ENCODE measurements at regions not wholly inside any gene's neighbourhood (a gene's known extent, or its start where the extent isn't known, plus 50 kb on each side); places are given as distances from the start of the nearest gene placed in this dataset.

DNA sequence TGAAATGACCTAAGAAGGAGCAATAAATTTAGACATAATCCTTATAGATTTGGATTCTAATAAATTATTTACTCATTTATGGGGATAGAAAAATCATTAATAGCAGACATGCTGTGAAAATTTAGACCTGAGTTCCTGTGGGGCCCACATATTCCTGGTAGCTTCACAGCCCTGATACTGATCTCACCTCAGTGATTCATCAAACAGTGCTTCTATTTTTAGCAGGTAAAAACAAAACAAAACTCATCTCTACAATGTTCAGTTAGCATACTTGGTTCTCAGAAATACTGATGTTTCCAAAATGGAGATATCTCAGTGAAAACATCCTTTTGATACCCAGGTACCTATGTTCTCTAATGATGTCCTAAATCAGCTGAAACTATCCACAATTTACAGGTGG, 841.1 kb upstream of the SORCS1 start:
- no peak overlapping the region for H3K4me3 ChIP-seq (replicated peaks; ENCODE audit: low read depth, low read length)
- no peak for TF ChIP-seq CTCF (IDR thresholded peaks at IDR 0.05; ENCODE audit: insufficient read depth, low read length, poor library complexity, severe bottlenecking)
- H3K27me3 ChIP-seq (replicated peaks; ENCODE audit: control insufficient read depth, insufficient read depth, low read length), result no peaks in the 10 kb centered on the region
- DNase-seq (ENCODE audit: extremely low read depth, insufficient read length), result no peak
- H3K36me3 ChIP-seq (ENCODE audit: control insufficient read depth, insufficient read depth, low read length), result no peaks in the 10 kb centered on the region

DNA sequence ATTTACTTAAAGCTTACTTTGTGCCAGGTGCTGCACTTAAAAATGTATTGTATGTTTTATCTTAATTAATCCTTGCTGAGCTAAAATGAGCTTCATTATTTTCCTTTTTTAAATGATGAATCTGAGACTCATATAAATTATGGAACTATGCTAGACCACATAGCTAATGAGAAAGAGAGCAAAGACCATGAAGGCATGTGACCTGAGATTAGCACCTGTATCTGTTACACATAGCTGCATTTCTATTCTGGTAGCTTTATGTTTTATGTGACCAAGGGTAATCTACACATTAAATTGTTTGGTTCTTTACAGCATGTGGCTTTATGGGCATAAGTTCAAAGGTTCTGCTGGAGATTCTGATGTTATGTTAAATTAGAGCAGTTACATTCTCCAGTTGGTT, 839.1 kb upstream of the SORCS1 start:
- no peaks in the 10 kb centered on the region for H3K36me3 ChIP-seq (ENCODE audit: control insufficient read depth, insufficient read depth, low read length)
- no peak for DNase-seq (ENCODE audit: extremely low read depth, insufficient read length)
- TF ChIP-seq CTCF (IDR thresholded peaks at IDR 0.05; ENCODE audit: insufficient read depth, low read length, poor library complexity, severe bottlenecking), result no peak
- H3K27me3 ChIP-seq (replicated peaks; ENCODE audit: control insufficient read depth, insufficient read depth, low read length), result no peaks in the 10 kb centered on the region
- H3K4me3 ChIP-seq (replicated peaks; ENCODE audit: low read depth, low read length), result no peak overlapping the region

DNA sequence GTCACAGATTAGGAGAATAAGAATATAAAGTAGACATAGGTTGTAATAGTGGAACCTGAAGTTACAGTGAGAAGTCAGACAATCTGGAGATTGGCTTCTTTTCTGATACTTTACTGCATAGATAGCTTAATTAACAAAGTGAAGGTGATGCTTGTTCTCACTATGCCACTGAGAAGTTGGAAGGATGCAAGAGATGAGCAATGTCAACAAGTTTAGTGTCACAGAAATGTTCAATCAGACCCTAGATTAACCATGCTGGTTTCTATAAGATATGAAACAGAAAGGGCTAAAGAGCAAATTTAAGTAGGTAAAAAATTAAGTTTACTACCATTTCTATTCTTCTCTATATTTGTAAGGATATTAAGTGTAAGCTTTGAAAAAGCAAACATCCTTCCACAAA, 838.6 kb upstream of the SORCS1 start:
- Histone ChIP-seq H3K27me3 (replicated peaks; ENCODE audit: control insufficient read depth, insufficient read depth, low read length) (no peaks in the 10 kb centered on the region), H3K36me3 (ENCODE audit: control insufficient read depth, insufficient read depth, low read length) (no peaks in the 10 kb centered on the region), H3K4me3 (replicated peaks; ENCODE audit: low read depth, low read length) (no peak overlapping the region)
- DNase-seq (ENCODE audit: extremely low read depth, insufficient read length), result no peak
- TF ChIP-seq CTCF (IDR thresholded peaks at IDR 0.05; ENCODE audit: insufficient read depth, low read length, poor library complexity, severe bottlenecking), result no peak

GRCh38 chr10:108000365-108000764, 835.9 kb upstream of the SORCS1 start:
- H3K27me3 ChIP-seq (replicated peaks; ENCODE audit: control insufficient read depth, insufficient read depth, low read length), result no peaks in the 10 kb centered on the region
- TF ChIP-seq CTCF (IDR thresholded peaks at IDR 0.05; ENCODE audit: insufficient read depth, low read length, poor library complexity, severe bottlenecking), result no peak
- H3K4me3 ChIP-seq (replicated peaks; ENCODE audit: low read depth, low read length), result no peak overlapping the region
- no peaks in the 10 kb centered on the region for H3K36me3 ChIP-seq (ENCODE audit: control insufficient read depth, insufficient read depth, low read length)
- no peak for DNase-seq (ENCODE audit: extremely low read depth, insufficient read length)

DNA sequence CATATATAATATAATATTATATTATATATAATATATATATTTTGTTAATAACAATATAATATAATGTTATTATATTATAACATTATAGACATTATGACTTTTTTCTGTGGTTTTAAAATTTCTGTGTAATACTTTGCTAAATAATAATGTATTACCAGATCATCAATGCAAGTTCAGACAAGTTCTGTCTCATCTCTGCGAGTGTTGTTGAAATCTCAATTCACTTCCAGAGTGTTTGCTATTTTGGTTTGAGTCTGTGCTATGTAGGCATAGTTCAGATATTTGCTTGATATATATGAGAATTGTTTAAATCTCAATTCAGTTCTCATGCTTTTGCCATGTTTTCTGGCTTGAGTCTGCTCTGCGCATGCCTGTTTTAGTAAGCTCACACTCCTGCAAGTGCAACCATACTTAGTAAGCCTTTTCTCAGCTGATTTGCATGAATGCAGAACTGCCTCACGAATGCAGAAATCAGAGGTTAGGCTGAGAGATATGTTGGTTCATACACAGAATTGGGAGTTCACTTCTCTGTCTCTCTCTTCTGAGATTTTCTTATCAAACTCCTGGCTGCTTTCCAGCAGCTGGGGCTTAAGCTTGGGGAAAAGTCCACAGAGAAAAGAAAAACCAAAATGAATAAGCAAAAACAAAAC, 830.2 kb upstream of the SORCS1 start:
- no peak for TF ChIP-seq CTCF (IDR thresholded peaks at IDR 0.05; ENCODE audit: insufficient read depth, low read length, poor library complexity, severe bottlenecking)
- no peaks in the 10 kb centered on the region for H3K27me3 ChIP-seq (replicated peaks; ENCODE audit: control insufficient read depth, insufficient read depth, low read length)
- H3K4me3 ChIP-seq (replicated peaks; ENCODE audit: low read depth, low read length), result no peak overlapping the region
- H3K36me3 ChIP-seq (ENCODE audit: control insufficient read depth, insufficient read depth, low read length), result no peaks in the 10 kb centered on the region
- DNase-seq (ENCODE audit: extremely low read depth, insufficient read length), result no peak

DNA sequence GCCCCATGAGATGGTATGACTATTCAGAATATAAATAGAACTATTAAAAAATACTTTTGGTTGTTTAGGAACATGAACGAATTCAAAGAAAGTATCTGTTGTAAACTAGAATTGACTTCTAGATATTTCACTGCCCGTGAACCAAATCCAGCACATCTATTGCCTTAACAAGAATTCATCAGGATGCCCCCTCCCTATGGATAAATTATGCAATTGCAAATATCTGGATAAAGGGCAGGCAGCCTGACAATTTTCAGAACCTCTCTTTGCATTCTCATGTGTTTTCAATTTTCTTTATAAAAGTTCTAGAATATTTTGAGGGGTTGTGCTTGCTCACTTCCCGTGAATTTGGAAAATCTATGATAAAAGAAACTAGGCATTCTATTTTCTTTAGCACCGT, 822.1 kb upstream of the SORCS1 start:
- no peak for DNase-seq (ENCODE audit: extremely low read depth, insufficient read length)
- Histone ChIP-seq H3K36me3 (ENCODE audit: control insufficient read depth, insufficient read depth, low read length) (no peaks in the 10 kb centered on the region), H3K4me3 (replicated peaks; ENCODE audit: low read depth, low read length) (no peak overlapping the region), H3K27me3 (replicated peaks; ENCODE audit: control insufficient read depth, insufficient read depth, low read length) (no peaks in the 10 kb centered on the region)
- TF ChIP-seq CTCF (IDR thresholded peaks at IDR 0.05; ENCODE audit: insufficient read depth, low read length, poor library complexity, severe bottlenecking), result no peak

Data from GM06990 (cell line).